ENCODE measurements at regions not wholly inside any gene's neighbourhood (a gene's known extent, or its start where the extent isn't known, plus 50 kb on each side); places are given as distances from the start of the nearest gene placed in this dataset.

GRCh38 chr11:11107076-11107723, 245.8 kb downstream of the CSNK2A3 start:
- H3K9me3 ChIP-seq: no peaks in the 10 kb centered on the region
- DNase-seq (ENCODE audit: low spot score in 2 of 2): no peak
- intact Hi-C loops (cut with DNase I; ENCODE audit: low total_unique reads): no loop called here
- TF ChIP-seq POLR2AphosphoS5 (IDR thresholded peaks at IDR 0.05) (no peak), POLR2A (IDR thresholded peaks at IDR 0.05) (no peak)
- TF ChIP-seq, protein P1, sequence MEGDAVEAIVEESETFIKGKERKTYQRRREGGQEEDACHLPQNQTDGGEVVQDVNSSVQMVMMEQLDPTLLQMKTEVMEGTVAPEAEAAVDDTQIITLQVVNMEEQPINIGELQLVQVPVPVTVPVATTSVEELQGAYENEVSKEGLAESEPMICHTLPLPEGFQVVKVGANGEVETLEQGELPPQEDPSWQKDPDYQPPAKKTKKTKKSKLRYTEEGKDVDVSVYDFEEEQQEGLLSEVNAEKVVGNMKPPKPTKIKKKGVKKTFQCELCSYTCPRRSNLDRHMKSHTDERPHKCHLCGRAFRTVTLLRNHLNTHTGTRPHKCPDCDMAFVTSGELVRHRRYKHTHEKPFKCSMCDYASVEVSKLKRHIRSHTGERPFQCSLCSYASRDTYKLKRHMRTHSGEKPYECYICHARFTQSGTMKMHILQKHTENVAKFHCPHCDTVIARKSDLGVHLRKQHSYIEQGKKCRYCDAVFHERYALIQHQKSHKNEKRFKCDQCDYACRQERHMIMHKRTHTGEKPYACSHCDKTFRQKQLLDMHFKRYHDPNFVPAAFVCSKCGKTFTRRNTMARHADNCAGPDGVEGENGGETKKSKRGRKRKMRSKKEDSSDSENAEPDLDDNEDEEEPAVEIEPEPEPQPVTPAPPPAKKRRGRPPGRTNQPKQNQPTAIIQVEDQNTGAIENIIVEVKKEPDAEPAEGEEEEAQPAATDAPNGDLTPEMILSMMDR (IDR thresholded peaks at IDR 0.05): no peak
- no peak overlapping the region for H3K27ac ChIP-seq
- H3K36me3 ChIP-seq: no peaks in the 10 kb centered on the region
- H3K4me1 ChIP-seq: no peaks in the 10 kb centered on the region
- H3K27me3 ChIP-seq: no peaks in the 10 kb centered on the region
- no peak overlapping the region for H3K4me3 ChIP-seq

- intact Hi-C loops (cut with DNase I; ENCODE audit: low total_unique reads): no loop called here
- no peak overlapping the region for H3K27ac ChIP-seq
- no peaks in the 10 kb centered on the region for H3K9me3 ChIP-seq
- no peaks in the 10 kb centered on the region for H3K27me3 ChIP-seq
- TF ChIP-seq POLR2A (IDR thresholded peaks at IDR 0.05) (no peak), POLR2AphosphoS5 (IDR thresholded peaks at IDR 0.05) (no peak)
- TF ChIP-seq, protein P1 (IDR thresholded peaks at IDR 0.05): no peak
- no peak overlapping the region for H3K4me3 ChIP-seq
- H3K4me1 ChIP-seq: no peaks in the 10 kb centered on the region
- no peak for DNase-seq (ENCODE audit: low spot score in 2 of 2)
- H3K36me3 ChIP-seq: no peaks in the 10 kb centered on the region
These were observed 247.5 kb upstream of the ZBED5 start for GRCh38 chr11:11105361-11105760.

DNA sequence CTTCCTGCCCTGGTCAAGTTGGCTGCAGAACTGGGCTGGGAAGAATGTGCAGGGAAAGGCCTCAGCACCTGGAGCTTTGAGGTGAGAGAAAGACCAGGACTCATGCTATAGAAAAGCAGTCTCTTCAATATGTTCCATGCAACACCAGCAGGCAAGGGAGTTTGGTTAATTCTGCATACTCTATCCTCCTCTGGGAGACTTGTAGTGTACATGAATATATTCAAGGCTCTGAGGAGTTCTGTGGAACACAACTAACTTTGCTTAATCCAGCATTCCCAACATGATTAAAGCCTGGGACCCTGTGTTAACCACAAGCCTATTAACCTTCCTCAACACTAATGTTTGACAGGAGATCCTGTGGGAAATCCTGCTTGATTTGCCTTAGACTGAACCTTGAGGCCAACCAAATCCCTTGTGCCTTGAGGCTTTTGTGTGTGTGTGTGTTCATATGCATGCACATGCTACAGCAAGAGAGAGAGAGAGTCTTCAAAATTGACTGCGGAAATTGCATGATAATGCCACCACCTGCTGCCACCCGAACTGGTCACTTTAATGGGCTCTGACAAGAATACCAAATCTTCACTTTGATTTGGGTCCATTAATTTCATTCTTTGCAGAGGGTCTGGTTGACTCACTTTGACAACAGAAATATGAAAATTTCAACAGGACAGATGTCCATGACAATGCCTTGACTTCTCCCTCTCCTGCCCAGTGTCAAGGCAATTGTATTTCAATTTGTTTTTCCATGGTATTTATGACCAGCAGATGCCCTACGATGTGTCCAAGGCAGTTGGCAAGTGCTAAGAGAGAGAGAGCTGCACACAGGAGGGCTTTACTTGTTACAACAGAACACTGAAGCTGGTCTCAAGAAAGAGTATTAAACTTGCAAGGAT, 238.2 kb upstream of the ZBED5 start:
- TF ChIP-seq, protein P1 (IDR thresholded peaks at IDR 0.05): no peak
- no peak for TF ChIP-seq POLR2A (IDR thresholded peaks at IDR 0.05)
- no peak for TF ChIP-seq POLR2AphosphoS5 (IDR thresholded peaks at IDR 0.05)

DNA sequence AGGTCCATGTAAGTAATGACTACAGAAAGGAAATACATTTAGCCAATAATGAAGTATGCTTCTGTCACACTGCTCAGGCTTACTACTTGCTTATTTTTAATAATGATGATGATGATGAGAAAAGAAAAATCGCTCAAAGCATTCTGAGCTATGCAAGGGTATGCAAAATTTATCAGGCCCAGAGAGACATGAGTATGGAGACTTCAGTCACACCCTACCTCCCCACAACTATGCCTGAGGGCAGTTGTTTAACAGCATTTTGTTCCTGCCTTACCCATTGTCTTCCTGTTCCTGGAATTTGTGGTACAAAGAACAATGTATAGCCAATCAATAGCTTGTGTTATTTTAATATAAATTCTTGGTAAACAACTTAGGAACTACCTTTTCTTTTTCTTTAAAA, 232.6 kb upstream of the ZBED5 start:
- intact Hi-C loops (cut with DNase I; ENCODE audit: low total_unique reads): no loop called here

More for the DNA sequence above, 238.2 kb upstream of the ZBED5 start:
- no peaks in the 10 kb centered on the region for H3K27me3 ChIP-seq
- H3K27ac ChIP-seq: no peak overlapping the region
- peaks cover 7 to 8% of the 10 kb centered on the region in 2 donors for H3K9me3 ChIP-seq
- no peaks in the 10 kb centered on the region for H3K36me3 ChIP-seq
- no peak for DNase-seq (ENCODE audit: low spot score in 2 of 2)
- intact Hi-C loops (cut with DNase I; ENCODE audit: low total_unique reads): no loop called here
- H3K4me3 ChIP-seq: no peak overlapping the region
- no peaks in the 10 kb centered on the region for H3K4me1 ChIP-seq

More for the DNA sequence above, 232.6 kb upstream of the ZBED5 start:
- TF ChIP-seq, protein P1 (IDR thresholded peaks at IDR 0.05): no peak
- no peak for TF ChIP-seq POLR2A (IDR thresholded peaks at IDR 0.05)
- no peak for TF ChIP-seq POLR2AphosphoS5 (IDR thresholded peaks at IDR 0.05)
- Histone ChIP-seq H3K36me3 (no peaks in the 10 kb centered on the region), H3K27me3 (no peaks in the 10 kb centered on the region), H3K27ac (no peak overlapping the region), H3K4me1 (no peaks in the 10 kb centered on the region), H3K9me3 (peaks cover 8 to 13% of the 10 kb centered on the region in 2 donors), H3K4me3 (no peak overlapping the region)
- DNase-seq (ENCODE audit: low spot score in 2 of 2): no peak
